CD14-positive monocyte (primary cell): ENCODE measurements at regions not wholly inside any gene's neighbourhood (a gene's known extent, or its start where the extent isn't known, plus 50 kb on each side); places are given as distances from the start of the nearest gene placed in this dataset.

ENCODE experiments used
- DNase-seq, 3 donors: peaks; one replicate each; pipeline ENCODE4 v3.0.0-alpha.2; 2011 to 2022
- H2AFZ ChIP-seq: 2 replicates; pipeline ENCODE4 v1.6.0; 2012; ENCODE audit warnings: mild to moderate bottlenecking, low read depth, low read length, inconsistent platforms; ENCODE audit not compliant: insufficient read depth, poor library complexity, severe bottlenecking
- H3K27ac ChIP-seq, 2 donors: 1 replicate in 1 of 2; 2 replicates in 1 of 2; pipeline ENCODE4 v1.5.1; 2012 to 2013; ENCODE audit warnings: low read length in 2 of 2, control low read depth in 1 of 2, inconsistent platforms in 1 of 2, low read depth in 1 of 2, mild to moderate bottlenecking in 1 of 2
- H3K27me3 ChIP-seq, 2 donors: one replicate each; pipeline versions ENCODE4 v1.6.0 to v1.6.1; 2011 to 2013; ENCODE audit warnings: low read length in 2 of 2; ENCODE audit not compliant: control insufficient read depth in 2 of 2, insufficient read depth in 2 of 2
- H3K36me3 ChIP-seq, 2 donors: replicated peaks in 1 of 2; 1 replicate in 1 of 2; 2 replicates in 1 of 2; pipeline versions ENCODE4 v1.5.1 to v1.6.1; 2012 to 2013; ENCODE audit warnings: low read length in 2 of 2, control low read depth in 1 of 2, inconsistent platforms in 1 of 2, mild to moderate bottlenecking in 1 of 2; ENCODE audit not compliant: insufficient read depth in 2 of 2, control insufficient read depth in 1 of 2
- H3K4me1 ChIP-seq, 2 donors: 1 replicate in 1 of 2; 2 replicates in 1 of 2; pipeline versions ENCODE4 v1.5.1 to v1.6.1; 2012 to 2013; ENCODE audit warnings: low read length in 2 of 2, control low read depth in 1 of 2, inconsistent platforms in 1 of 2, mild to moderate bottlenecking in 1 of 2, moderate library complexity in 1 of 2; ENCODE audit not compliant: insufficient read depth in 2 of 2, control insufficient read depth in 1 of 2
- H3K4me2 ChIP-seq: replicated peaks from 2 replicates; pipeline ENCODE3; 2012; ENCODE audit warnings: low read length, moderate library complexity, mild to moderate bottlenecking; ENCODE audit not compliant: poor library complexity, severe bottlenecking; ENCODE audit errors: extremely low read depth
- H3K4me3 ChIP-seq, 3 experiments: fragments of 200-600 bp in 1 of 3; sonication (generic) in 1 of 3; replicated peaks in 1 of 3; 1 replicate in 2 of 3; 2 replicates in 1 of 3; pipeline ENCODE4 v1.5.1; 2011 to 2013; ENCODE audit warnings: low read length in 3 of 3, mild to moderate bottlenecking in 3 of 3, control low read depth in 2 of 3, low read depth in 2 of 3, inconsistent platforms in 1 of 3, moderate library complexity in 1 of 3
- H3K79me2 ChIP-seq: 2 replicates; pipeline ENCODE4 v1.6.0; 2012; ENCODE audit warnings: mild to moderate bottlenecking, control low read depth, inconsistent platforms, low read length, moderate library complexity; ENCODE audit not compliant: insufficient read depth
- H3K9ac ChIP-seq: 2 replicates; pipeline ENCODE4 v1.6.0; 2017; ENCODE audit warnings: low read length, mild to moderate bottlenecking; ENCODE audit not compliant: insufficient read depth, poor library complexity, severe bottlenecking
- H3K9me3 ChIP-seq, 2 donors: replicated peaks in 1 of 2; 1 replicate in 1 of 2; 2 replicates in 1 of 2; pipeline versions ENCODE4 v1.5.1 to v1.6.1; 2012 to 2013; ENCODE audit warnings: low read length in 2 of 2, control low read depth in 1 of 2; ENCODE audit not compliant: control insufficient read depth in 1 of 2, insufficient read depth in 1 of 2
- H4K20me1 ChIP-seq: 2 replicates; pipeline ENCODE4 v1.6.0; 2012; ENCODE audit warnings: mild to moderate bottlenecking, low read length, control low read depth, moderate library complexity; ENCODE audit not compliant: insufficient read depth
- H3K27ac Mint-ChIP-seq, 7 donors: one replicate each; pipeline ENCODE4 v1.8.0; 2020; ENCODE audit warnings: mild to moderate bottlenecking in 7 of 7, mixed read lengths in 7 of 7, moderate library complexity in 6 of 7, inconsistent platforms in 2 of 7
- H3K27me3 Mint-ChIP-seq, 3 donors: one replicate each; pipeline ENCODE4 v1.8.0; 2021 to 2022; ENCODE audit warnings: low read depth in 3 of 3, mild to moderate bottlenecking in 3 of 3, mixed read lengths in 3 of 3, moderate library complexity in 3 of 3, inconsistent platforms in 1 of 3
- H3K36me3 Mint-ChIP-seq, 2 donors: one replicate each; pipeline ENCODE4 v1.8.0; 2020; ENCODE audit warnings: mixed read lengths in 2 of 2, inconsistent platforms in 1 of 2, mild to moderate bottlenecking in 1 of 2
- H3K4me1 Mint-ChIP-seq: one replicate; pipeline ENCODE4 v1.8.0; 2020; ENCODE audit warnings: mild to moderate bottlenecking, mixed read lengths
- H3K4me3 Mint-ChIP-seq, 2 donors: one replicate each; pipeline ENCODE4 v1.8.0; 2020; ENCODE audit warnings: mild to moderate bottlenecking in 2 of 2, mixed read lengths in 2 of 2, moderate library complexity in 1 of 2
- H3K9me3 Mint-ChIP-seq, 7 donors: one replicate each; pipeline ENCODE4 v1.8.0; 2020 to 2022; ENCODE audit warnings: mixed read lengths in 7 of 7, mild to moderate bottlenecking in 6 of 7, moderate library complexity in 6 of 7, inconsistent platforms in 2 of 7
- CTCF ChIP-seq: fragments of 200-600 bp; IDR thresholded peaks from one replicate; pipeline ENCODE4 v1.8.0; 2022; ENCODE audit warnings: antibody characterized with exemption, mild to moderate bottlenecking
- WGBS: methylation state at CpG from one replicate; pipeline ENCODE4 v1.1.5; 2013; ENCODE audit warnings: missing lambda C conversion rate; ENCODE audit not compliant: insufficient coverage; 5-methylcytosine and 5-hydroxymethylcytosine counted together
- intact Hi-C, 2 donors: fragments of 100-400 bp; cut with micrococcal nuclease; formaldehyde crosslinking; loops; one replicate each; pipeline versions ENCODE4 v1.15.0 to v1.15.1; 2023

DNA sequence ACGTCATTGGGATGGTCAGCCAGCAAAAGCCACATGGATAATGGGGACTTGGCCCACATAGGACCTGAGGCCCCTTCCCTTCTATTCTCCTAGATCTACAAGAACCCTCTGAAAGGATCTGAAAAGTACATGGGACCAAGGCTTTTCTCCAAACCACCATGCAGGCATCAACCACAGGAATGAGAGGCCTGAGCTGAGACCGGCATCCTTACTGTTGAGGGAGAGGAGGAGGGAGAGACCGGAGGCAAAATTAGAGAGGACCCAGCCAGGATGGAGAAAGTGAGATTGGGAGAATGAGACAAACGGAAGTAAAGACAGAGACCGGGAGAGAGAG, 281.7 kb downstream of the RRAGC start:
- Mint-ChIP-seq H3K27ac (no peak overlapping the region), H3K9me3 (peaks cover 0 to 3% (median 2%) of the 10 kb centered on the region in 7 donors)

GRCh38 chr1:38577385-38577784, 282.2 kb downstream of the RRAGC start:
- WGBS, result 60% methylated on average over 1 of the region's 4 CpGs
- no peak overlapping the region for H3K27ac Mint-ChIP-seq

More for the DNA sequence above, 281.7 kb downstream of the RRAGC start:
- Histone ChIP-seq H4K20me1 (no peaks in the 10 kb centered on the region), H3K4me2 (no peak overlapping the region), H3K36me3 (no peaks in the 10 kb centered on the region), H3K9me3 (no peaks in the 10 kb centered on the region), H2AFZ (no peak overlapping the region), H3K4me3 (no peak overlapping the region), H3K27me3 (peaks cover 31 to 37% of the 10 kb centered on the region in 2 donors), H3K27ac (no peak overlapping the region), H3K4me1 (no peaks in the 10 kb centered on the region), H3K9ac (no peak overlapping the region), H3K79me2 (no peaks in the 10 kb centered on the region)
- 7% methylated on average over 4 of the region's 5 CpGs for WGBS
- no peak for TF ChIP-seq CTCF
- no peak for DNase-seq
- H3K4me1 Mint-ChIP-seq, result peaks cover 5% of the 10 kb centered on the region
- peak overlapping the region; percentile 17 to 81 for H3K4me3 Mint-ChIP-seq
- H3K36me3 Mint-ChIP-seq, result no peaks in the 10 kb centered on the region
- H3K27me3 Mint-ChIP-seq, result peaks cover 42 to 54% (median 49%) of the 10 kb centered on the region in 3 donors
- intact Hi-C loops, result no loop called here

More at GRCh38 chr1:38577385-38577784, 282.2 kb downstream of the RRAGC start:
- no peaks in the 10 kb centered on the region for H3K9me3 ChIP-seq
- H4K20me1 ChIP-seq, result no peaks in the 10 kb centered on the region
- no peaks in the 10 kb centered on the region for H3K36me3 Mint-ChIP-seq
- no peak overlapping the region for H3K9ac ChIP-seq
- H3K79me2 ChIP-seq, result no peaks in the 10 kb centered on the region
- peak overlapping the region in 1 of 2 donors; percentile 81 for H3K4me3 Mint-ChIP-seq
- no peak for TF ChIP-seq CTCF
- intact Hi-C loops, result no loop called here
- peaks cover 0 to 2% (median 2%) of the 10 kb centered on the region in 7 donors for H3K9me3 Mint-ChIP-seq
- H3K27me3 Mint-ChIP-seq, result peaks cover 40 to 56% (median 51%) of the 10 kb centered on the region in 3 donors
- peaks cover 31 to 37% of the 10 kb centered on the region in 2 donors for H3K27me3 ChIP-seq
- no peak overlapping the region for H2AFZ ChIP-seq
- no peak overlapping the region for H3K4me3 ChIP-seq
- no peak overlapping the region for H3K27ac ChIP-seq
- H3K4me2 ChIP-seq, result no peak overlapping the region
- no peak for DNase-seq
- no peaks in the 10 kb centered on the region for H3K36me3 ChIP-seq
- no peaks in the 10 kb centered on the region for H3K4me1 ChIP-seq
- H3K4me1 Mint-ChIP-seq, result peaks cover 5% of the 10 kb centered on the region
